GM23338 (cell line): ENCODE measurements at regions not wholly inside any gene's neighbourhood (a gene's known extent, or its start where the extent isn't known, plus 50 kb on each side); places are given as distances from the start of the nearest gene placed in this dataset.

ENCODE experiments used
- ATAC-seq: fragments of 200-7000 bp; cut with Tn5 transposase; 3 replicates; pipeline ENCODE4 v1.9.1; 2020
- DNase-seq: peaks from one replicate; pipeline ENCODE4 v3.0.0-alpha.2; 2015; ENCODE audit warnings: low spot score
- H2AFZ ChIP-seq: fragments of 200-600 bp; sonication (generic); 2 replicates; pipeline ENCODE4 v1.8.0; 2016; ENCODE audit warnings: antibody characterized with exemption, mild to moderate bottlenecking, moderate library complexity
- H3F3A ChIP-seq: fragments of 200-600 bp; sonication (generic); replicated peaks from 2 replicates; pipeline ENCODE4 v1.8.0; 2017; ENCODE audit warnings: antibody characterized with exemption, mixed run types, low read depth
- H3K27ac ChIP-seq: fragments of 200-600 bp; sonication (generic); 2 replicates; pipeline ENCODE4 v1.6.1; 2016; ENCODE audit warnings: low read depth
- H3K27me3 ChIP-seq: fragments of 200-600 bp; sonication (generic); 2 replicates; pipeline ENCODE4 v1.8.0; 2016; ENCODE audit warnings: mild to moderate bottlenecking, mixed run types, moderate library complexity; ENCODE audit not compliant: insufficient read depth
- H3K36me3 ChIP-seq: fragments of 200-600 bp; sonication (generic); 2 replicates; pipeline ENCODE4 v1.8.0; 2016; ENCODE audit warnings: mild to moderate bottlenecking; ENCODE audit not compliant: insufficient read depth
- H3K4me1 ChIP-seq: fragments of 200-600 bp; sonication (generic); 2 replicates; pipeline ENCODE4 v1.8.0; 2016; ENCODE audit warnings: mild to moderate bottlenecking, moderate library complexity; ENCODE audit not compliant: insufficient read depth
- H3K4me2 ChIP-seq: fragments of 200-600 bp; sonication (generic); 2 replicates; pipeline ENCODE4 v1.7.1; 2017; ENCODE audit warnings: mixed run types
- H3K4me3 ChIP-seq: fragments of 200-600 bp; sonication (generic); 2 replicates; pipeline ENCODE4 v1.6.1; 2016; ENCODE audit warnings: mixed run types
- H3K79me2 ChIP-seq: fragments of 200-600 bp; sonication (generic); replicated peaks from 2 replicates; pipeline ENCODE4 v1.8.0; 2017; ENCODE audit warnings: mild to moderate bottlenecking; ENCODE audit not compliant: insufficient read depth
- H3K9me2 ChIP-seq: fragments of 200-600 bp; sonication (generic); 2 replicates; pipeline ENCODE4 v1.8.0; 2017; ENCODE audit not compliant: insufficient read depth
- H4K20me1 ChIP-seq: fragments of 200-600 bp; sonication (generic); replicated peaks from 2 replicates; pipeline ENCODE4 v1.8.0; 2017; ENCODE audit warnings: mild to moderate bottlenecking; ENCODE audit not compliant: insufficient read depth
- H3K27ac Mint-ChIP-seq: 2 replicates; pipeline ENCODE4 v1.8.0; 2020; ENCODE audit warnings: inconsistent platforms, mild to moderate bottlenecking, moderate library complexity, mixed read lengths
- H3K27me3 Mint-ChIP-seq: 3 replicates; pipeline ENCODE4 v1.8.0; 2022; ENCODE audit warnings: low read depth, mild to moderate bottlenecking, moderate library complexity, mixed read lengths, inconsistent platforms; ENCODE audit not compliant: insufficient read depth, poor library complexity
- H3K36me3 Mint-ChIP-seq: 3 replicates; pipeline ENCODE4 v1.8.0; 2021; ENCODE audit warnings: low read depth, mild to moderate bottlenecking, inconsistent platforms, moderate library complexity, mixed read lengths
- H3K4me1 Mint-ChIP-seq: 3 replicates; pipeline ENCODE4 v1.8.0; 2020; ENCODE audit warnings: mild to moderate bottlenecking, inconsistent platforms, mixed read lengths
- H3K4me3 Mint-ChIP-seq: 3 replicates; pipeline ENCODE4 v1.8.0; 2021; ENCODE audit warnings: moderate library complexity, mild to moderate bottlenecking, inconsistent platforms, mixed read lengths
- H3K9me3 Mint-ChIP-seq: 3 replicates; pipeline ENCODE4 v1.8.0; 2020; ENCODE audit warnings: moderate library complexity, mild to moderate bottlenecking, inconsistent platforms, mixed read lengths
- CREB1 ChIP-seq: fragments of 250-450 bp; sonication (Bioruptor Pico); IDR thresholded peaks from 2 replicates; pipeline ENCODE4 v1.5.0; 2020; ENCODE audit warnings: low read depth, mild to moderate bottlenecking, moderate library complexity
- CTCF ChIP-seq, 2 experiments: fragments of 200-600 bp in 1 of 2; sonication (generic) in 1 of 2; conservative IDR thresholded peaks; 2 replicates each; pipeline versions ENCODE4 v1.5.1 to v1.6.1; 2016 to 2017; ENCODE audit warnings: antibody characterized with exemption in 2 of 2, low read depth in 2 of 2, mild to moderate bottlenecking in 2 of 2, moderate library complexity in 1 of 2
- ETS1 ChIP-seq: IDR thresholded peaks from 2 replicates; pipeline ENCODE4 v1.6.1; 2016; ENCODE audit warnings: antibody characterized with exemption
- EZH2 ChIP-seq: fragments of 200-600 bp; sonication (generic); IDR thresholded peaks from one replicate; pipeline ENCODE4 v1.8.0; 2017; ENCODE audit warnings: antibody characterized with exemption, mild to moderate bottlenecking, low read depth; ENCODE audit not compliant: unreplicated experiment
- JUNB ChIP-seq: IDR thresholded peaks from one replicate; pipeline ENCODE4 v1.6.1; 2016; ENCODE audit warnings: antibody characterized with exemption; ENCODE audit not compliant: unreplicated experiment
- NANOG ChIP-seq: IDR thresholded peaks from 2 replicates; pipeline ENCODE4 v1.6.1; 2016; ENCODE audit warnings: antibody characterized with exemption, borderline replicate concordance
- POLR2AphosphoS5 ChIP-seq: IDR thresholded peaks from 2 replicates; pipeline ENCODE4 v1.6.1; 2016; ENCODE audit warnings: antibody characterized with exemption, low read depth
- REST ChIP-seq: IDR thresholded peaks from one replicate; pipeline ENCODE4 v1.6.1; 2018; ENCODE audit warnings: antibody characterized with exemption; ENCODE audit not compliant: unreplicated experiment
- ZNF114 ChIP-seq: fragments of 250-450 bp; sonication (Bioruptor Pico); IDR thresholded peaks from 2 replicates; pipeline ENCODE4 v1.5.0; 2020; ENCODE audit warnings: mild to moderate bottlenecking, moderate library complexity

- Histone ChIP-seq H4K20me1 (no peaks in the 10 kb centered on the region), H3K4me1 (peaks cover 17% of the 10 kb centered on the region), H3K4me3 (no peak overlapping the region), H3K4me2 (peak overlapping the region; percentile 10), H3K79me2 (no peaks in the 10 kb centered on the region), H3K27me3 (no peaks in the 10 kb centered on the region), H2AFZ (no peak overlapping the region), H3K9me2 (no peaks in the 10 kb centered on the region), H3K36me3 (no peaks in the 10 kb centered on the region), H3F3A (no peaks in the 10 kb centered on the region), H3K27ac (peak overlapping the region; percentile 22; the same call in 1 of the 2 replicates)
- peaks cover 20% of the 10 kb centered on the region for H3K4me1 Mint-ChIP-seq
- peaks cover 11% of the 10 kb centered on the region for H3K36me3 Mint-ChIP-seq
- peak overlapping the region; percentile 71; the same call in 1 of the 2 replicates for H3K27ac Mint-ChIP-seq
- DNase-seq = peak; percentile 75
- peaks cover 3% of the 10 kb centered on the region for H3K27me3 Mint-ChIP-seq
- H3K4me3 Mint-ChIP-seq = no peak overlapping the region
- H3K9me3 Mint-ChIP-seq = peaks cover 16% of the 10 kb centered on the region
- ATAC-seq = peak; percentile 88
- TF ChIP-seq ETS1 (no peak), CREB1 (CRISPR knock-in tag) (0 out of 2 replicates have a peak, but pooled peaks have one; percentile 36), JUNB (no peak), NANOG (peak; percentile 69; the same call in 1 of the 2 replicates), CTCF (conservative IDR thresholded peaks at IDR 0.05; ENCODE audit: low read depth in 2 of 2) (no peak)
Observed at GRCh38 chr2:35228584-35228983, 1127.0 kb upstream of the CRIM1 start.

- no peak for DNase-seq
- no peaks in the 10 kb centered on the region for H3K4me1 ChIP-seq
- Mint-ChIP-seq H3K9me3 (peaks cover 15% of the 10 kb centered on the region), H3K4me3 (no peak overlapping the region), H3K27me3 (no peaks in the 10 kb centered on the region), H3K4me1 (no peaks in the 10 kb centered on the region), H3K36me3 (peaks cover 12% of the 10 kb centered on the region; the same call in 2 of the 3 replicates), H3K27ac (no peak overlapping the region)
- no peak for ATAC-seq
- no peak overlapping the region for H3K4me3 ChIP-seq
- no peaks in the 10 kb centered on the region for H3K79me2 ChIP-seq
- no peak overlapping the region for H2AFZ ChIP-seq
- no peaks in the 10 kb centered on the region for H4K20me1 ChIP-seq
- H3K9me2 ChIP-seq = no peaks in the 10 kb centered on the region
- H3F3A ChIP-seq = no peaks in the 10 kb centered on the region
- H3K27ac ChIP-seq = no peak overlapping the region
- TF ChIP-seq NANOG (no peak), POLR2AphosphoS5 (no peak), ETS1 (no peak), EZH2 (no peak), ZNF114 (CRISPR knock-in tag) (no peak), REST (no peak)
- H3K36me3 ChIP-seq = no peaks in the 10 kb centered on the region
- H3K4me2 ChIP-seq = no peak overlapping the region
- no peaks in the 10 kb centered on the region for H3K27me3 ChIP-seq
Observed at GRCh38 chr2:35220461-35220860, 1135.1 kb upstream of the CRIM1 start.
